ENCODE measurements at regions not wholly inside any gene's neighbourhood (a gene's known extent, or its start where the extent isn't known, plus 50 kb on each side); places are given as distances from the start of the nearest gene placed in this dataset.

DNA sequence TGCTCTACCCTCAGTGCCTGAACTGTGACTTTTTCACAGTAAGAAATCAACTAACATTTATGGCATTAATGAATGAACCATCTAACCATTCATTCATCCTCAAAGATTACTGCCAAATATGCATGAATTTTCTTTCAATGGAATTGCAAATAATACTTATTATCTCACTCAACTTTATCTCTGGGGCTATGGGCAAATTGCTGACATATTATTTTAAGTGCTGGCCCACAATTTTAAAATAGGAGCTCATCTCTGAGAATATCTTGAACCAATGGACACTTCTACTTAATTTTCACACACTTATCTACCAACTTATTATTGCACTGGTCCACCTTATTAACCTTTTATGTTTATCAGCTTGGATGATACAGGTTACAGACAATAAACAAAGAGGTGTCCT lies 182.8 kb downstream of the RBM43 start:
- DNase-seq = no peak

GRCh38 chr2:151071906-151072305 lies 189.8 kb downstream of the RBM43 start:
- DNase-seq = no peak

DNA sequence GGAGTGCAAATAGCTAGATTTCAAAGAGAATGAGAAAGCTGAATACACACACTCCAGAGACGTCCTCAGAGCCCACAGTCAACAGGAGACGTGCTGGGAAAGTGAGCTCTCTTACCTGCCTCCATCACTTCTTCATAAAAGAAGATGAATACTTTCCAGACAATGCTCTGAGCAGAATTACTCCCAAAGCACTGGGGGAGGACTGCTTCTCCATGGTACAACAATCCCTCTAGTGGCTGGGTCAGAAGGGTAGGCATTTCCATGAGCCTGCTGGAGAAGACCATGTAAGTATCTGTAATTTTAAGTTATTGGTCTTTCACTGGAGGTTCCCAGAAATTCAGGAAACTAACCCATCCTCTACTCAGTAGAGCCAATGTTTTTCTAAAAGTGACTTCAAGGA lies 190.3 kb downstream of the RBM43 start:
- DNase-seq = no peak

DNA sequence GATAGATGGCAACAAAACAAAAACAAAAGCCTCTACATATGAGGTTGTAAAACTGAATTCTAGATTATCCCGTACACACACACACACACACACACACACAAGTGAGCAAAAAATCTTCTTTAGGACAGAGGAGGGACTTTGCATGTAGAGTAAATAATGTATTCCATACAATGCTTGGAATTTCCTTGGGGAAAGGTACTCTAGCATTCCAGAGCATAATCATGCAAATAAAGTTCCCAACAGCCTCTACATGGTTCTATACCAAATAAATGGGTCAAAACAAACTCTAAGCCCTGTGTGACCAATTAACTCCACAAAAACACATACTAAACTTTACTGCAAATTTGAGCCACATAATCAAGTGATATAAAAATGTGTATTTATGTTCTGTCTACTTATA lies 191.4 kb downstream of the RBM43 start:
- DNase-seq = no peak

GRCh38 chr2:151067658-151068369 lies 193.8 kb downstream of the RBM43 start:
- no peak for DNase-seq

GRCh38 chr2:151063271-151063670 lies 198.4 kb downstream of the RBM43 start:
- DNase-seq = no peak

GRCh38 chr2:151060287-151060686 lies 201.4 kb downstream of the RBM43 start:
- DNase-seq = no peak

DNA sequence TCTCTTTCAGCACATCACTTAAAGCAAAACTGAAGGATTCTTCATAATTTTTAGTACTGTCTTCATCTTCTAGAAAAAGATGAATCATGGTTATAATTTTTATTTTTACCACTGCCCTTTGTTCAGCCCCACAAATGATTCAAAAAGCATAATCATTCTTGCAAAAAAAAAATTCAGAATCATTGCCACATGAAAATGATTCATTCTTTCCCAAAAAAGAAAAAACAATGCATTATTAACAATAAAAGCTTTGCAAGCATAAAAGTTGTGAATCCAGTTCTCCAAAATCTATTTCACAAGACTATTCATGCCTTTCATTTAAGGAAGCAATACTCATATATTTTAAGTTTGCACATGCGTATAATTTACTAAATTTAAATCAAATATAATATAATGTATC lies 204.8 kb downstream of the RBM43 start:
- DNase-seq = no peak

- DNase-seq = no peak
Measured at GRCh38 chr2:151053661-151053990, 208.0 kb downstream of the RBM43 start.

- no peak for DNase-seq
Measured at GRCh38 chr2:151052850-151053660, 208.6 kb downstream of the RBM43 start.

- peak; percentile 47 for DNase-seq
Measured at GRCh38 chr2:151051574-151052220, 210.0 kb downstream of the RBM43 start.

DNA sequence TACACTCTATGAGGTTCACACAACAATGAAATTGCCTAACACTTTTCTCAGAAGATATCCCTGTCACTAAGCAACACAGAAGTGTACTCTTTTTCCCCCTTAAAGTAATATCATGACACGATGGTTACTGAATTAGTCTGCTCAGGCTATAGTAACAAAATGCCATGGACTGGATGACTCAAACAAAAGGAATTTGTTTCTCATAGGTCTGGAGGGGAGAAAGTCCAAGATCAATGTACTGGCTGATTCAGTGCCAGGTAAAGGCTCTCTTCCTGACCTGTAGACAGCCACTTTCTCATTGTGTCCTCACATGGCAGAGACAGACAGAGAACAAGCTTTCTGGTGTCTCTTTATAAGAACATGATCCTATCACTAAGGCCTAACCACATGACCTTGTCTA lies 211.9 kb downstream of the RBM43 start:
- DNase-seq = no peak

DNA sequence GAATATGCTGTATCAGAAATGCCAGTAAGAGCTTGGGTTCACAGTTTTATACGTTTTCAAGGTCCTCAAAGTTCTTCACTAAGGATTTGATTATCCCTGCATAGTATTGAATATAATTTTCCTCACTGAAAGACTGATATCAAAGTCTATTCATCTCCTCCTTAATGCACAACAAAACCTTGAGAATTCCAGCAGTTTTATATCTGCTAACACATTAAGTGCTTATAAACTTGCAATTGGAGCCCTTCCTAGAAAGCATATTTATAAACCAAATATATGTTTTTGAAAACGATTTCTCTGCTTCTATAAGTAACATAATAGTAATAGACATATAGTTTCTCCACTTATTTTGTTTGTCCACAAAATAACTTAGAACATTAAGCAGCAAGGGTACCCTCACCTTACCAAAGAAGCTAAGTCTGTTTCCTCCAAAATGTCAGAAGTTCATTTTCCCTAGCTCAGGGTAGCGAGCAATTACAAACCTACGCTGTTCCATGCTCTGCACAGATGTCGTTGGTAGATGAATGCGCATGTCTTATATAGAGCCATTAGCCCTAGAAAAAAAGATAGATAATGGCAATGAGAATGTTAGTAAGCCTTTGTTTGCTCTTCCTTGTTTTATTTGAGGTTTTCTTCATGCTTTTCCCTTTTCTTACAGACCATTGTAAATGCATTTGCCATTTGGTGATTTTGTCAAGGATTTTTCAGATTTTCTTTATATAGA lies 213.2 kb downstream of the RBM43 start:
- no peak for DNase-seq

DNA sequence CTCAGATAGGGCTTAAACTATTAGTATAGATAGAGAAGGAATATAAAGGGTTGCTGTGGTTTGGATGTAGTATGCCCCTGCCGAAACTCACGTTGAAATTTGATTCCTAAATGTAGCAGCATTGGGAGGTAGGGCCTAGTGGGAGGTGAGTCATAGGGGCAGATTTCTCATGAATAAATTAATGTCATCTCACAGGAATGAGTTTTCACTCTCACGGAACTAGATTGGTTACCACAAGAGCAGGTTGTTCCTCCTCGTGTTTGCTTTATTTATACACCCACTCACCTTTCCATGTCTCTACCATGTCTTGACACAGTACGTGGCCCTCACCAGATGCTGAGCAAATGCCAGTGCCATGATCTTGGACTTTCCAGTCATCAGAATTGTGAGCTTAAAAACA lies 218.2 kb downstream of the RBM43 start:
- no peak for DNase-seq

DNA sequence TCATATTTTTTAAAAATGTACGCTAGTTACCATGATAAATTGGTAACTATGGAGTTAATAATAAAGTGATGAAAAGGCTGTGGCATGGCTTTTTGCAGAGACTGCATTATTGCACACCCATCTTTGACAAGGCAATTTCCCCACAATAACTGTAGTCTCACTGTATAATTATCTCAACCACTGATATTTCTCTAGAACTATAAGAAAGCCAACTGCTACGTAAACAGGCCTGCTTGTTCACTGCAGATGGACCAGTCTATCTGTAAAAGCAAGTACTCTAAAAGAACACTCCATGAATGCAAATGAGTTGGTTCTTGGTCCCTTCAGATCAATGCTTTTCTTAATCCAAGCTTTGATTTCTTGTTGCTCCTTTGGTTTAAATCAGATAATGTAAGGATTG lies 218.7 kb downstream of the RBM43 start:
- no peak for DNase-seq

DNA sequence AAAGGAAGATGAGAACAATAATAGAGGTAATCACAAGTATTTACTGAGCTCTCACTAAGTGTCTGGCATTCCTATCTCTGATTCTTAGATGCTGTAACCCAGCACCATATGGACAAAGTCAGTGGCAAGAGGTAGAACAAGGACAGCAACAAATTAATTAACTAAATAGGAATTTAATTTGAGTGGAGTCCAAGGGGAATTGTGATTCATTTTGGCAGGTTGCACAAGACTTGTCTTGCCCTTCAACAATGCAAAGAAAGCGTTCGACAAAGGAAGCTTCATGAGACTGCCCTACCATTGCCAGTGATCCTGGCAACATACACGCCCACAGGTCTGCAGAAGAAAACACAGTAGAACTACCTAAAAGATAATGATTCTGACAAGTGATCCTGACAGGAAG lies 221.6 kb downstream of the RBM43 start:
- DNase-seq = no peak

GRCh38 chr2:151038516-151038915 lies 223.1 kb downstream of the RBM43 start:
- DNase-seq = no peak

DNA sequence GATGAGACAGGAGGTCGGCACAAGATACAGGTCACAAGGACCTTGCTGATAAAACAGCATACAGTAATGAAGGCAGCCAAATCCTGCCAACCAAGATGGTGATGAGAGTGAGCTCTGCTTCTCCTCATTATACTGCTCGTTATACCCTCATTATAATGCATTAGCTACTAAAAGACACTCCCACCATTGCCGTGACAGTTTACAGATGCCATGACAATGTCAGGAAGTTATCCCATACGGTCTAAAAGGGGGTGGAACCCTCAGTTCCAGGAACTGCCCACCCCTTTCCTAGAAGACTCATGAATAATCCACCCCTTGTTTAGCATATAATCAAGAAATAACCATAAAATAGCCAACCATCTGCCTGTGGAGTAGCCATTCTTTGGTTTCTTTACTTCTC lies 224.2 kb downstream of the RBM43 start:
- no peak for DNase-seq

DNA sequence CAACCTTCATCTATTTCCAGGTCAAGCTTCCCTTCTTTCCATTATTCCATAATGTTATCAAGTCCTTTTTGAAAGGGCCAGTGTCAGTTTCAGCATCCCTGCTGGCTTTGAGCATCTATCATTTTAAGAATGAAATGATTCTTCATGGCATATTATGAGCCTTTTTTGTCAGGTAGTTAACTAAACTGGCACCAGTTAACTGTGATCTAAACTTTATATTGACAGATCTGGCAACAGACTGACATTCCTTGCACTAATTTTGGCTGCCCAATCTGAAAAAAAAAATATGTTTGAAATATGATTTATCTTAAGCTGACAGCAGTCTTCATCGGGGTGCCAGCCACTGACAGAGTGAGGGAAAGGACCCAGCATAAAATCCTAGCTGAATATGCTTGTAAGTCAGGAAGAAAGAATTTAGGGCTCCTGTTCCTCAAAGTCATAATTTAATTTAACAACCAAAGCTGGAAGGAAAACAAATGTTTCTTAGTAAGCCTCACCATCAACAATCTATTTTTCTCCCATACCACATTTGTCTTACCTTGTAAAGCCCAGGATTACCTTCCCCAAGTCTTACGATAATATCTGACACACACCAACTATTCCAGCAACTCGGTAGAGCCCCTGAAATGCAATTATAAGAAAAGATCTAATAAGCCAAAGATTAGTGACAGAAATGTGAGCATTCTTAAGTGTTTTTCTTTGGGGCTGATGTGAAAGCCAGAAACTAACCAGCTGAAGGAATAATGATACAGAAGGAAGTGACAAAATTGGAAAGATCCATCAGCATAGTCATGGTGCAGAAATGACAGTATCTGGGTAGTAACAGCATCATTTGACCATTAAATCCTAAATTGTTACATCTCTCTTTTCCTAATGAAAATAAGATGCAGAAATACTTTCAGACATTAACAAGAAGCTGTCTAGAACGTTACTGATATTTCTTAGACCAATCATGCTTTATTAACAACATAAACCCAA lies 228.1 kb downstream of the RBM43 start:
- DNase-seq = no peak

DNA sequence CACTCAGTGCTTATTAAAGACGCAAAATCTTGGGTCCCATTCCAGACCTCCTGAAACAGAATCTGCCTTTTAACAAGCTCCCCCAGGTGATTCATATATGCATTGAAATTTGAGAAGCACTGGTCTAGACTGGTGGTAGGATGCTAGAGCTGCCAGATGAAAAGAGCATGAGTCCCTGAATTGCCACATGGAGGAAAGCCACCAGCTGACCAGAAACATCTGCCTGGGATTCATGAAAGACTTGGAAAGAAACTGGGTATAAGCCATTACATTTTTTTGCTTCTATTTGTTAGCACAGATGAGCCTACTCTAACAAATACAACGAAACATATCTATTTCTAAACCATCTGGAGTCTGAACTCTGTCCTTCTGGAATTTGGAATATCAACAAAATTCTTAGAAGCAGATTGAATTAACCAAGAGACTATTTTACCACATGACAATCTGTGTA lies 228.9 kb downstream of the RBM43 start:
- DNase-seq = no peak

DNA sequence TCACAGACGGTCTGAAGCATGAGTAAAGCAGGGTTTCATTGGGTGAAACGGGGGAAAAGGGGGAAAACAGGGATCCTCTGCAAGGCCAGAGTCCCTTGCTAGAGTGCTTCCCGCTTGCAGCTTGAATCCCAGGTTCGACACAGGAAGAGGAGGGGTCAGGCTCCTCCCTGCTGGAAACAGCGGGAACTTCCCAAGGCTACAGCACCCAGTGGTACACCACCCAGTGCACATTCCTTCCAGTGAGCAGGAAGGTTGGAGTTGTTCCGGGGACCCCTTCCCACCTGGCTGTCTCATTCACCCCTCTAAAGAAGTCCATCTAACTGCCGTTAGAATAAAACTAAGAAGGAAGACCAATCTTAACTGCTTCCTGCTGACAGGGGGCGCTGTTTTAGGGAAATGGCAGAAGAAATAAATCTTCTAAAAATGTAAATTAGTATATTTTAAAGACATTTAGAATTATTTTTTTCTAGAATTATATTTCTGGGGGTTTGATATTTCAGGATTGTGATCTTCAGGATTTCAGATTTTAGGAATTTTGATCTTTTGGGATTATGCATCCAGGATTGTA lies 230.9 kb downstream of the RBM43 start:
- DNase-seq = no peak

All from activated CD4-positive, alpha-beta T cell treated with anti-CD3 and anti-CD28 coated beads, Interleukin-2, Interleukin-6, amounts not matched to agents 100 ng/mL and 50 ng/mL, durations not matched to agents 16 hours and 8 hours (primary cell).